Activated CD8-positive, alpha-beta memory T cell treated with anti-CD3 and anti-CD28 coated beads, Interleukin-2, amount 50 U/mL, for 1 hour (primary cell): ENCODE measurements at regions not wholly inside any gene's neighbourhood (a gene's known extent, or its start where the extent isn't known, plus 50 kb on each side); places are given as distances from the start of the nearest gene placed in this dataset.

Source experiments
- DNase-seq: peaks from one replicate; pipeline ENCODE4 v3.0.0-alpha.2; 2020; ENCODE audit errors: extremely low read depth

DNA sequence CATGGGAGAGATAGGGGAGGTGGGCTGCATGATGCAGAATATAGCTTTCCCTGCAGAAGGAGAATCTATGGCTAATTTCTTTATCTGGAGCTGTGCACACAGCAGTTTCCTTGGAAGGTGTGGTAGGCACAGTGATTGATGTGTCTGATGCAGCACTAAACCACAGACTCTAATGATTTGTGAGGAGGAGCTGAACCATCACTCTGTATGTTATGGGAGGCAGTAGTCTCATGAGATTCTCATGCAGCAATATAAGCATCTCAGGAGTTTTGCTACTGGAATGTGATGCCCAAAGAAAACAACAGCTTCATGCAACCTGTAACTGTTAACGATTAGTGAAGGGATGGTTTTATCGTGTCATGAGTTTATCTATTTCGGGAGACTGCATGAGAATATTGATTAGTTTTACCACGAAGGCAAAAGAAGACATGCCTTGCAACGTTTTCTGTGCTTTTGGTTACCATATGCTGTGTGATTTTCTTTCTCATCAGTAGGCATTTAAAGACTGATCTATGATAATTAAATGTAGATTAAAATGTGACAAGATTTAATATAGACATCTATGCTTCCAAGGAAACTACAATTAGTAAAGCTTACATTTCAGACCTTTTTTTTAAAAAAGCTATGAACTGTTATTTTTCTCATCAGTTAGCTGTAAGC lies 286.8 kb downstream of the ARL6IP6 start:
- DNase-seq = no peak

DNA sequence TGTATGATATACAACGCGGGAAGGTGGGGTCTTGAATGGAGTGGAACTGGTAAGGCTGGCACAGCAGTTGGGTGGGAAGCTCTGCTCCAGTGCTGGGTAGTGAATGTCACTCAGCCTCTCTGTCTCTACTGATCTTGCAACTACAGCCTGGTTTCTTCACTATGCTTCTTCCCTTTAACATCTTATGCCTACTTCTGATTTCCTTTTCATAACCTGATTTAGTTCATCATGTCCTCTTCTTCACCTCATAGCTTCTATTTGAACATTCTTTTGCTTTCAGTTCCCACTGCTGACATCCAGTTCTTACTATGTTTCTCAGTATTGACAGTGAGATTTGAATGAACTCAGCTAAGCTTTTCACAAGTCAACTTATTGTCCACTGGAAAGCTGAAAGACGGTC lies 286.2 kb downstream of the ARL6IP6 start:
- DNase-seq = no peak

- DNase-seq = no peak
Observed at GRCh38 chr2:152974146-152974545, 255.7 kb downstream of the ARL6IP6 start.

GRCh38 chr2:152971685-152972084 lies 253.3 kb downstream of the ARL6IP6 start:
- DNase-seq = no peak

DNA sequence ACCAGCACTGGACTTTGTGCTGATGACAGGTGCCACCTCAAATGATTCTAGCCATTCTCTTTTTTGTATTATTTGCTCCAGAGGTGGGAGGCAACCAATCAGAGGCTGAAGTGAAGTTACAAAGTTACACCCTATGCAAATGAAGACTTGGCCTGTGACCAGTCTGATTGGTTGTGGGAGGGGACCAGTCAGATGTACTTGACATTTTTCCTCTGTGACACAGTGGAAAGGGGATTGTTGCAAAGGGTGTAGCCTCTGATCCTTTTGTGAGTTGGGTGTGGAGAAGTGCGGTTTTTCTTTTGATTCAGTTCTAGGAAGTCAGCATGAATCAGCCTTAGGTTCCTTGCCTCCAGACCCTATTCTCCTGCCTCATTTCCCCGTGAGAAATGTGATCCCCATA lies 244.0 kb downstream of the ARL6IP6 start:
- DNase-seq = no peak

- DNase-seq = no peak
Observed at GRCh38 chr2:152961351-152961750, 242.9 kb downstream of the ARL6IP6 start.

DNA sequence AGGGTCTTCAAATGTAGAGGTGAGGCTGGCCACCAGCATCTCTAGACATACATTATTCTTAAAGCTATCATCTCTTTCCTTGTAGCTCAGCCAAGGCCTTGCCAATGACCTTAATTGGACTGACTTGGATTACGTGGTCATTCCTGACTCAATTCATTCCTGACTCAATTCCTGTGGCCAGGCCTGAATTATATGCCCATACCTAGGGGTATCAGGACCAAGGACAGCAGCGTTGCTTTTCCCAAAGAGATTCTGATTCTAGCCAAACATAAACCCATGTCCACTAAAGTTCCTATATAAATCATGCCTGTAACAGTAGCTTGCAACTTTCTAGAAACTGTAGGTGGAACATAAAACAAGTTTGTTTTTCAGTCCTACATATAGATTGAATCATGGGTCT lies 231.7 kb downstream of the ARL6IP6 start:
- DNase-seq = no peak

DNA sequence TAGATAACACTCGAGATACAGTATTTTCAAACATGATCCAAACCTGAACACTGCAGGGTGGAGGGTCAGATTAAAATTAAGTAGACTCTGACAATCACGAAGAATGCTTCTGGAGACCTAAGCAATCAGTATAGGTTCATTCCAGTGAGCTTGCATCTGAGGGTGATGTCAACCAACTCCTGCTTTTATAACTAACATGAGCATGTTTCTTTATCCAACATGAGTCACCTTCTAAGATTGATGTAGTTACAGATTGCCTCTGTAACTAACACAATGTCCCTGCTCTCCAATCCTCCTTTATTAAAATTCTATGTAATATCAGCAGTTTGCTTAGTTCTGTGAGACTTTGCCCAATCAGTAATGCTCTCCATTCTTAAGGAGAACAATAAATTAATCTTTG lies 225.7 kb downstream of the ARL6IP6 start:
- DNase-seq = no peak

- no peak for DNase-seq
Observed at GRCh38 chr2:152942940-152943440, 224.6 kb downstream of the ARL6IP6 start.

DNA sequence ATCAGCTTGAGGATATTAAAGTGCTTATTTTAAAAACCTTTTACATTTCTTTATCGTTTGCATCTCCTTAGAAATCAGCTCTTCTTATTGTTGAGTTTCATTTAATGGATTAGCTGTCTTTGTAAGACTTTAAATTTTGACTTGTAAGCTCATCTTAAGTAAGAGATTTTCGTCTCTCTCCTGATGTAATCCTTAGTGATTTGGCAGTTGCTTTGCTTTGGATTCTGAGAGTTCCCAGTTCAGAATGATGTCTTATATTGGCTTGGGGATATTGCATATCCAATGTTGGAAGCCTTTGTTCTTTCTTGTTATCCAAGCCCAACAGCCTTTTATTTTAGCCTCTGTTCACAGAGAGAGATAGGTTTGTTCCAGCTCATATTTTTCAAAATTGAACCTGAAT lies 212.1 kb downstream of the ARL6IP6 start:
- no peak for DNase-seq

- no peak for DNase-seq
Observed at GRCh38 chr2:152929628-152930027, 211.2 kb downstream of the ARL6IP6 start.

- DNase-seq = no peak
Observed at GRCh38 chr2:152925547-152926448, 207.4 kb downstream of the ARL6IP6 start.

GRCh38 chr2:152924722-152925121 lies 206.3 kb downstream of the ARL6IP6 start:
- no peak for DNase-seq

- no peak for DNase-seq
Observed at GRCh38 chr2:152924219-152924618, 205.8 kb downstream of the ARL6IP6 start.

DNA sequence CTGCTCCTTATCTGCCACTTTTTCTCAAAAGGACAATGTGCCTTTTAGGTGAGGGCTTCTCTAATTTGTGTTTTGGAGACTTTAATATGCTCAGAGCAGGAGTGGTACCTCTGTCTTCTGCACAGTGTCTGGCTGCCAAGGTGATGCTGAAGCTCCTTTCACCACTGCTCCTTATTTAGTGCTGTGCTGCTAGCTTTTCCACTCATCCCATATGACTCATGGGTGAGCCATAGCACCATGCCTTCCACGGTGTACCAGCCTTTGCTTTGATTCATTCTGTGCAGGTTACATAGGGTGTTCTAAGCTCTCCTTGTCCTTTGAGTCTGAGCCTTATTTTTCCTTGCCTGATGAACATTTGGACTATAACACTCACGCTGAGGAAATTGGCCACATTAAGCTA lies 202.4 kb downstream of the ARL6IP6 start:
- no peak for DNase-seq

GRCh38 chr2:152910970-152911369 lies 192.6 kb downstream of the ARL6IP6 start:
- no peak for DNase-seq

DNA sequence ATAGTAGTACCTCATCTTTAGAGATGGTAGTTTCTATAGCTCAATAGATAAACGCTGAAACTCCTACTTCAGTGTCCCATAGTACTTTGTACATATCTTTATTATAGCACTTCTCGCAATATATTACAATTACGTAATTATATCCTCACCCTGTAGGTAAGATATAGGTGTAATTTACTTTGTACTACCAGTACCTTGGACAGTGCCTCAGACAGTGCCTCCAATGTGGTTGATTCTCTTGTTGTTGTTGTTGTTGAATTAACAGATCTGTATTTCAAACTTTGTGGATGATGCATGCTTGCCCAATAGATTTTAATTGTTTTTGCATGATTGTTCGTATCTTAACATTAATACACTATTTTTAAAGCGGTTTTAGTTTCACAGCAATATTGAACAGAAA lies 188.6 kb downstream of the ARL6IP6 start:
- DNase-seq = no peak

GRCh38 chr2:152894051-152894450 lies 175.6 kb downstream of the ARL6IP6 start:
- DNase-seq = no peak

DNA sequence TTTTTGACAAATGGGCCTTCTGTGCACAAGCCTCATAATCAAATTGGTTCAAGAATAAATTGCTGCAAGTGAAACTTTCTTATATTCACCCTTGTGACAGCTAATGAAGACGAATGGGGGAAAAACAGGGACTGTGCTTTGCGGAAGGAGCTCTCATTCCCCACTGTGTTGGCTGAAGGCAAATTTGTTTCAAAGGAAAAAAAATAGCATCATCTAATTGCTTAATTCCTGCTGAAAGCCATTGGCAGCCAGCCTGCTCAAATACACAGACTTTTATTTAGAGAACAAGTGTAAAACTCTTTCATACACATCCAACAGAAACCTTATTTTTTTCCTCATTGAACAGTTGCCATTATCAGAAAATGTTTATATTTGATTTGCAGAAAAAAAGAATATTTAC lies 172.3 kb downstream of the ARL6IP6 start:
- no peak for DNase-seq

GRCh38 chr2:152883951-152884487 lies 165.6 kb downstream of the ARL6IP6 start:
- no peak for DNase-seq

DNA sequence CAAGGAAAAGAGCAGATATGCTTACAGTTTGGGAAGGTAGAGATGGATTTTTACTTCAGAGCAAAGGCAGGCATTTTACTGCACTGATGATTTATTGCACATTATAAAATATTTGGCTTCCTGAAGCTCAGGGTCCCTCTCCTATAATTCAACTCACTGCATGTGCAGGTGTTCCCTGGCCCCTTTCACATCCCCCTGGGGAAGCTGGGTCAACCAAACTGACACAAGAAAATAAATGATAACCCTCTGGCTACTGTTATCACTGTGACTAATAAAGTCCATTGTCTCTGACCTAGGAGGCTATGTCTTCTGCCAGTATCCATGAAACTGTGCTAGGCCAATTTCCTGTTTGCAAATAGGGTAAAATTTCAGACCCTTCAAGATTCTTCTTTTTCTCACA lies 163.1 kb downstream of the ARL6IP6 start:
- no peak for DNase-seq

- no peak for DNase-seq
Observed at GRCh38 chr2:152879275-152879674, 160.9 kb downstream of the ARL6IP6 start.
